HuH-7.5 (cell line): ENCODE measurements at regions not wholly inside any gene's neighbourhood (a gene's known extent, or its start where the extent isn't known, plus 50 kb on each side); places are given as distances from the start of the nearest gene placed in this dataset.

Experiments used
- DNase-seq: peaks from one replicate; pipeline ENCODE4 v3.0.0; 2011; ENCODE audit warnings: low spot score

DNA sequence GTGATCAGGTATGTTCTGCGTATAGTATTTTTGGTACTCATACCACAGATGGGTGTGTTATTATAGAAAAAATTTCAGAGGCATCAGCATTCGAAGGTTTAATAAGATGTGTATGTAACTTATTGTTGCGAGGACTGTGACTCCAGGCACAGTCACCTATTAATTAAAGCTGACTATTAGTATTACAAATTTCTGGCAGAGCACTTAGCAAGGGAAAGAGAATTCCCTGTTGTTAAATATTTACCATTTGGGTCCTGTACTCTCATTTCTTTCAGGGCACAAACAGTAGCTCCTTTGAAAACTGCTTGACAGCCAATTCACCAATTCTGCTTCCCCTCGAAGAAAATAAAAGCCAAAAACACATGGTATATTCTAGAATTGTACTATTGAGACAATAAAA lies 653.8 kb downstream of the ELAVL2 start:
- DNase-seq, result no peak

DNA sequence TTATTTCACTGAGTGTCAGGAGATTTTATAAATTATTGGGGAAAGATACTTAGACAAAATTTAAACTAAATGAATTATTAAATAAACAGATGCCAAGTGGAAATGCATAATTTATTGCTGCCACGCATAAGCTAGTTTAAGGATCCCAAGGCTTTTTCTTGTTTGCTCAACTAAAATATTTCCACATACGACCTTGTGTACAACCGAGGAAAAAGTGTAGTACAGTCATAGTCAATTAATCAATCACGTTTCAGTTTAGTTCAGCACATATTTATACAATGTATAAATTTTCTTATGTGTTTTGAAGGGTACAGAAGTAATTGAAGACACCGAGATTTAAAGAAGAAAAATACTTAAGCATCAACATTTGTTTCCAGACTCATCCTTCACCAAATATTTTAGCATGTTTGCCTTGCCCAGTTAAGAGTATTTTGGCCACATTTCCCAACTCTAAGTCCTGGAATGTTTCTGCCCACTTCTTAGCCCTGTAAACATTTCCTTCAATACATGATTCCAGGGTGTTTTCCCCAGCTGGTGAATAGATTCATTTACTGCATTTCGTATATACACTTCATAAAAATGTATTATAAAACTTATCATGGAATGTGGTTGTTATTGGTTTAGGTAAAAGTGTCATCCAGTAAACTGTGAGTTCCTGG lies 652.9 kb downstream of the ELAVL2 start:
- DNase-seq, result no peak

DNA sequence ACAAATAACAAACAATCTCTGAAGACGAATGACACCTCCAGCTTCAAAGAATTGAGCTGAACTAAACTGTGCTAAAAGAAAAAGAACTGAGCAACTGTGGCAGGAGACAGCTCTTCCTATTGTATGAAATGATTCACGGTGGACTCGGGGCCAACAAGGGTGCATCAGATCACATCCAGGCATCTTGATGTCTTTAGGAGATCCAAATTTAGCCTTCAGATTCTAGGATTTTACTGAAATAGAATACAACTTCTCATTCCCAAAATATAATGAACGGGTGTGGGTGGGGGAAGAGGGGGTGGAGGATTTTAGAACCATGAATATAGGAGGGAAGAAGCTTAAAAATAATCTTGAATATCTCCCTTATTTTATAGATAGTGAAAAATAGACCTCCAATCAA lies 631.8 kb downstream of the ELAVL2 start:
- DNase-seq, result no peak

DNA sequence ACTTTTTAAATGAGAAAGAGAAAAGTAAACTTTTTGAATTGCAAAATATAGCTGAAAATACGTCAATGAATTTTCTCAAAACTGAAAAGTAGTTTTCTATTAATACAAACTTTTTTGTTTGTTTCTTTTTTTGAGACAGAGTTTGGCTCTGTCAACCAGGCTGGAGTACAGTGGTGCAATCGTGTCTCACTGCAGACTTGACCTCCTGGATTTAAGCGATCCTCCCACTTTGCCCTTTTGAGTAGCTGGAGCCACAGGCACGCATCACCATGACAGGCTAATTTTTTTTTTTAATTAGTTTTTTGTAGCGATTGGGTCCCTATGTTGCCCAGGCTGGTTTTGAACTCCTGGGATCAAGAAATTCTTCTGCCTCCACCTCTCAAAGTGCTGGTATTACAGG lies 610.4 kb downstream of the ELAVL2 start:
- no peak for DNase-seq

DNA sequence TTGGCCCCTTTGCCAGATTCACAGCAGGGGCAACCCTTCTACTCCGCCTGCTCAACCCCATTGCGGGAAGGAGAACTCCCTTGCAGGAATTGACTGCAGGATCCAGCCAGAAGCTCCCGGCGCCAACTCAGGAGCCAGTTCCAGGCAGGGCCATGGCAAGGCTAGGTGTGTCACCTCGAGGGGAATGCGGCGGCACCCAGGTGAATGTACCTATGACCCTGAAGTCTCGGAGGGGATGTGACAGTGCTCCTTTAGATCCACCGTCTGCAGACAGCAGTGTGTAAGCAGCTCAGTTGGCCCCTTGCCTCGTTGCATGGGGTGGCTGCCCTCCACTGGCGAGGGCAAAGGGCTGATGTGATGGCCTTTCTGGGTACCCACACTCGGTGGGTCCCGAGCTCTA lies 606.6 kb downstream of the ELAVL2 start:
- no peak for DNase-seq

DNA sequence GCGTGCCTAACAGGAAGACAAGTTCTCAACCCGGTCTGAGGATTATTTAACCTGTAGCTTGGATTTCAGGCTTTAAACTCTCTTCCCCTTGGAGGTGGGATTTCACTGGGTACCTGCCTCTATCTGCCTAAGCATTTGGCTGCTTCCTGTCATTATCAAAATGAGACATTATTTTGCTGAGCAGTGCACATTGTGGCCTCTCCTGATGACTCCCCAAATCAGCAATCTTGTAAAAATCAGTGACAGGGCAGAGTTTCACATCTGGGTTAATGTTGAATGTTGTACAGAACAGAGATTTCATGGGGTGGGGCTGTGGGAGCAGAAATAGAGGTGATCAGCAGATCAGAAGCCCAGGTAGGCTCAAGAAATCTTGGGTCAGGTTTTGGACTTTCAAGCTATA lies 605.9 kb downstream of the ELAVL2 start:
- DNase-seq, result no peak

DNA sequence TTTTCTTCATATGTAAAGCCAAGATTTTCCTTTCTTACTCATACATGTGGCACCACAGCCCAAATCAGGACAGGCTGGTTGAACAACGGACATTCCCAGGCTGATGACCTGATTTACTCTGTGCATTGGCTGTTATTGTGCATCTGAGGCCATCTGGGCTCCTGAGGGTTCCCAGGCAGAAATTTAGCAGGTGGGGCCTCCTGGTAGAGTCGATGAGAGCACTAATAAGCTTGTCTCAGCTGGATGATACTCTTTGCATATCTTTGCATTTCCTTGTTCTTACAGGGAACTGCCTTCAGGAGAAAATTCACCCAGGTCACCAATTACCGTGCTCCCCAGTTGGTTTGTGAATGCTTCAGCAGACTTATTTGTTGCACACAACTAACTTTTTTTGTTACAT lies 605.1 kb downstream of the ELAVL2 start:
- no peak for DNase-seq

DNA sequence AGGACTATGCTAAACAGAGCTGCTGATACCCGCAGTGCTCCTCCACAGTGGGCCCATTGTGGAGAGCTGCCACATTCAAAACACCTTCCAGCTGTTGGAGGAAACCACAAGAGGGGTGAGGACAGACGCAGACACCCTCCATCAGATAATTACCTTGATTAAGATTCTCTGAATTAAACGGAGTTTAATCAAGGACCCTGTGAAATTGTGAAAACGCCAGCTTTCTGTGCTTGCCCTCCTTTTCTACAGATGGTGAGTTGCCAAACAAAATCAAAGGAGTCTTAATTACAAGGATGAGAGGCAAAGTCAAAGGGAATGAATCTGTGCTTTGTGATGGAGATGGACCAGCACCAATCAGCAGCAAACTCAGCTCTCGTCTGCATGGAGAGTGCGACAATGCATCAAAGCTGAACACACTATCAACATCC lies 596.1 kb downstream of the ELAVL2 start:
- no peak for DNase-seq

DNA sequence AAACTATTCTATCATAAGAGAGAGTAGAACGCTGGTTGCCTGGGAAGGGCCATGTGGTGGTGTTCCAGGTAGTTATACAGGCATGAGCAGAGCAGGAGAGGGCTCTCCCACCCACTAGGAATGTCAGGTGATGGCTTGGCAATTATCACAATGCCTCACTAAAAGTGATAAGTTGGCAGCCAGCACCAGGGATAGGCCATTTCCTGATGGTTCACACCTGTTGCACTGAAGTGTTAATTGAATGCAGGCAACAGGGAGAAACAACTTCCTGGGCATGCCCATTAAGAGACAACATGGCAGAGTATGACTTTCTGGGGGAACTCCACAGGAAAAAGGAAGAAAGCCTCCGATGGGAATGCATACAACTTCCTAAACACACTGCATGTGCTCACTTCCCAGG lies 593.2 kb downstream of the ELAVL2 start:
- no peak for DNase-seq

DNA sequence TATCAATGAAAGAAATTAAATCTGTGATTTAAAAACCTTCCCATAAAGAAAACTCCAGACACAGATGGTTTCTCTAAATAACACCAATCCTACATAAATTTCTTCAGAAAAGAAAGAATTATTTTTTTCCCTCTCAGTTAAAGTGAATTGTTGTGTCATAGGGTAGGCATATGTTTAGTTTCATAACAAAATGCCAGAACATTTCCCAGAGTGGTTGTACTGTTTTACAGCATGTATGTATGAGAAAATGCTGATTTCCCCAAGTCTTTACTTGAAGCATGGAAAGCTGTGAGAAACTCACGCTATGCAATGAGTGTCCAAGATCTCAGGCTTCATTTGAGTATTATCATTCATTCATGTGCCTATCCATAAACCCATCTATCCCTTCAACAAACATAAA lies 582.5 kb downstream of the ELAVL2 start:
- DNase-seq, result no peak

DNA sequence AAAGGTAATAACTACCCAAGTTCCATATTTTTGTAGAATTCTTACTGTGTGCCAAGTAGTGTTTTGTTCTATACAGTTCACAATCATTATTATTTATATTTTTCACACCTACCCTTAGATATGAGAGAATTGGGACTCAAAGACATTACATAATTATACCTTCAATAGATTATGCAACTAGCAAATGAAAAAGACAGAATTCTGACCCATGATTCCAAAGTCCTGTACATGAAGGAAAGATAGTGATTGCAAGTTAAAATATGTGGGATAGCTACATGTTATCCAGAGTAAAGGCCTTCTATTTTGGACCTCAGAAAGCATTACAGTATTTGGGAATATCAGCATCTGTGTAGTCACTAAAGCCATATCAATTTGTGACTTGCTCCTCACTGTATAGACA lies 581.0 kb downstream of the ELAVL2 start:
- no peak for DNase-seq

DNA sequence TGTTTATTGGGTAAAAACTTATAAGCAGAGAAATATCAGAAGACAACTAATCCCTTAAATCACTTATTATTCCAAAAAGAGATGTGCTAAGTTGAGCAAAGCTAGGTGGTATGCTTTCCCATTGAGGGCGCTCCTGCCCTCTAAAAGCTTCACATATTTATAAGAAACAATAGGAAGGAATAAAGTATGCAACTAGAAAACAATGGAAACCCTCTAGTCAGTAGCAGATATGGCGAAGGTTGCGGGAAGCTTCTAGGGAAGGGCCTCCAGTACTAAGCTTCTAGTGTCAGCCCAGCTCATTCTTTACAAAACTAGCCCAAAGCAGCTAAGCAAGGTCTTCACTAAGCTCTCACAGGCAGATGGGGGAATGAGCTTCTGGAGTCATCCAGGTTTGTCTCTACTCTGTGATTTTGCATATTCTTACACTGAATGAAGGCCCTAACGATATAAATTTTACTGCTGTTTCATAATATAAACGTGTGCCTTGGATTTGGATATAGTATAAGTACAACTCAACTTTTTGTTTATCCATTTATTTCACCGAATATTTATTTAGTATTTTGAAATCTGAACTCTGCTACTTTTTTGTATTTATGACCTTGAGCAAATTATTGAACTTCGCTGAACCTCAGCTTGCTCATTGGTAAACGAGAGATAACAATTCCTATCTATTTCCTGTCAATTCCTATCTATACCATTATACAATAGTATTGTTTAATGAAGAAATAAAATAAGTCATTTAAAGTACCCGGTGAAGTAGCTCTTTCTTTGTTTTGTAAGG lies 571.4 kb downstream of the ELAVL2 start:
- DNase-seq, result no peak

DNA sequence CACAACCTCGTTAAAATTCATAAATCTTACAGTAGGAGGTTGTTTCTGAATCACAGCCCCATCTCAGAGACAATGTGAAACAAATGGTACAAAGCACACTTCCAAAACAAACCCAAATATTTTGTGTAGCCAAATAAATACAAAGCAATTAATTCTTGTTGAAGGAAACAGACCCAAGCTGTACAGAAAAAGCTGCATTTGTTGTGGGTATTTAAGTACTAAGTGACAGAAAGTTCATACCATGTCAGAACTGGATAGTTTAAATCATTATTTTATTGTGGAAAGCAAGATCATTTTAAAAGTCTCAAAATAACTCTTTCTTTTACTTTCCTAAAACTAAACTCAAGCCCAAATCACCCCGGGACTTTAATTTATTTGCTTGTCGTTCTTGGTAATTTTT lies 570.7 kb downstream of the ELAVL2 start:
- DNase-seq, result no peak

DNA sequence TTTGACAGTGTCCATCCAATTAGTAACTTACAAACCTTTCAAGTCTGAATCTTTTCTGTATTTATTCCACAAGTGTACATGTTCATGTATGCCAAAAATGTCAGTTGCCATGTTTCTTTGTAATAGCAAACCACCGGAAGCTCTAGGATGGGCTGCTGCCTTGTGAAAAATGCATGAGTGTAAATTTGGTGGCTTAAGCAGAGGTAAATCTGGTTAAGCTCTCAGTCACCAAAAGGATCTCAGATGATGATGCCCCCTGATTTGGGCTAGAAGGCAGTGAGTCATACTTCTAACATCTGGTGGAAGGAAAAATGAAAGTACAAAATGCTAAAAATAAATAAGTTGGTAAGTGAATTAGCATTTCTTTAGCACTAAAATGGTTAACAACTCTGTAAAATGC lies 567.5 kb downstream of the ELAVL2 start:
- no peak for DNase-seq

DNA sequence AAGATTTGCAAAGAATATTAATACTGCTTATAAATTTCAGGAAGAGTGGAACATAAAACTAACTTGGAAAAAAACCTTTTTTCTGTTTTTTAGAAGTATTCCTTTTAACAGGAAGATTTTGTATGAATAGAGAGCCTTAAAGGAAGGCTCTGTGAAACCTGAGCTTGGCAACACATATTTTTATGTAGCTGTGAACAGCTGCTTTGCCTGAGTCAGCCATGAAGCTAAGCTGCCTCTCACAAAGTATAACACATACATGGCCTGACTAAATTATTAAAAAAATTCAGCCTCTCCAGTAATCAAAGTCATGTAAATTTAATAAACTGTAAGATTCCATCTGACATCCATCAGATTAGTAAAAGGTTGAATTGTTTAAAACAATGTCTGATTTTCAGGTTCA lies 547.5 kb downstream of the ELAVL2 start:
- DNase-seq, result no peak

DNA sequence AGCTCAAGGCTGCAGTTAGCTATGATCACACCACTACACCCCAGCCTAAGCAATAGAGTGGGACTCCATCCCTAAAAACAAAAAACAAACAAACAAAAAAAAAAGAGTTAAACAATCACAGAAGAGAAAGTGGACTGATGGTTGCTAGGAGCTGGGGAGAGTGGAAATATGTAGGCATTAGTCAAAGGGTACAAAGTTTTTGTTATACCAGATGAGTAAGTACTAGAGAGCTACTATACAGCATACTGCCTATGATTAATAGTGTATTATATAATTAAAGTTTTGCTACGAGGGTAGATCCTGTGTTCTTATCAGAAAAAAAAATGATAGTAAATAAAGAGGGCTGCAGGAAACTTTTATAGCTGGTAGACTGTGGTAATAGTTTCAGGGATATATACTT lies 538.6 kb downstream of the ELAVL2 start:
- DNase-seq, result no peak

DNA sequence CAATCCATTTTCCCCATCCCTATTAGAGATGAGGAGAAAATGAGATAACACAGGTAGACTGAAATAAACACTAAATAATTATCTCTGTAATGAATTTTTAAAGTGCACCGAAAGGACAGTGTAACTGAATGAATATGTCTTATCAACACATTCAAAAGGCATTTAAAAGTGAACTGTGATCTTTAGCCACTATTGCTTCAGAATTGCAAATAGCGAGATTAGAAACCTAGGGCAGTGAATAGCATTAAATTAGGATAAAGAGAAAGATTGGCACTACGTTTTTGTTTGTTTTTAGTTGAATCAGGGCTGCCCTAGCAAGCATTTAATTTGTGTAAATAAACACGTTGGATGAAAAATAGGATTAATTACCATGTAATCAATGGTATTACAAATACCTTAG lies 537.5 kb downstream of the ELAVL2 start:
- DNase-seq, result no peak

DNA sequence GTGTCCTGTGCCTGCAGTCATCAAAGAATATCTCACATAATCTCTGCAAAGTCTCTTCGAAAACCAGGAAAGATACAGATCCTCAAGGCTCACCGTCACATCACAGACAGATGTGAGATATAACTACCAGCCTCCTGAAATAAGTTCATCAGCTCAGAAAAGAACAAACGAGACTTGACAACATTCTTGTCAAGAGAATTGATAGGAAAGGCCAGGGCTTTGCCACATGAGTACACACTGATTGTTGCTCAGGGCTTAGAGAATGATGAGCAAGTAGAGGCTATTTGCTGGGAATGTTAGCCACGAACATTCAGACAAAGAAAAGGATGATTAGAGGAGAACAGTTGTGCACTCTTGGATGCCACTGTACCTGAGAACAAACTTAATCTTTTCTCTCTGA lies 535.1 kb downstream of the ELAVL2 start:
- no peak for DNase-seq

DNA sequence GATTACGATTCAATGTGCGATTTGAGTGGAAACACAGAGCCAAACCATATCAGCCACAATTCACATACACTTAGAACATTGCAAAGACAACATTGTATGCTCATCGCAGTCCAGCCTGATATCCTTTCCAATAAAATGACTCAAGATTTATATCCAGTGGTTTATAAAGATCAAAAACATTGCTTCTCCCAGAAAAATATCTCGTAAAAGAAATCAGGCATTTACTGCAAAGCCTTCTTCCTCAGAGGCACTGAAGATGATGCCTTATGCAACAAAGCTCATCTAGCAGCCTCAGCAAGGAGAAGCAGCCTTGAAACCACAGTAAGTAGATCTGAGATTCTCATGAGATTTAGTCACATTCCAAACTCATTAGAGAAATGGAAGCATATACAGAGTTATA lies 523.8 kb downstream of the ELAVL2 start:
- DNase-seq, result no peak

DNA sequence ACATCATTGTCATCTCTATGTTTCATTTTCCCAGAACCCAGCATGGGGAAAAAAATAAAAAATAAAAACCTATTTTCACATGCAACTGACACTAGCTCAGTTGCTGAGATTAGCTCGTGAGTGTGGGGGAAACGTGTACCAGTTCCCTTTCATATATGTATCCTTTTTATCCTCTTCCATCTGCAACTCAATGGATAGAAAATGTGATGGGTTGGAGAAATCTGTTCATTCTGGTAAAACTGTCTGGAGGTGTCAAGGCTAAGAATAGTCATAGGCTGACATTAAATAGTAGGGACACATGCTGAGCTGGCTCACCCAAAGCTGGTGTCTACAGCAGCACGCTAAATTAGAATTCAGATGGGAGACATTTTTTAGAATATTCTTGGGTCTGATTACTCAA lies 519.3 kb downstream of the ELAVL2 start:
- no peak for DNase-seq

DNA sequence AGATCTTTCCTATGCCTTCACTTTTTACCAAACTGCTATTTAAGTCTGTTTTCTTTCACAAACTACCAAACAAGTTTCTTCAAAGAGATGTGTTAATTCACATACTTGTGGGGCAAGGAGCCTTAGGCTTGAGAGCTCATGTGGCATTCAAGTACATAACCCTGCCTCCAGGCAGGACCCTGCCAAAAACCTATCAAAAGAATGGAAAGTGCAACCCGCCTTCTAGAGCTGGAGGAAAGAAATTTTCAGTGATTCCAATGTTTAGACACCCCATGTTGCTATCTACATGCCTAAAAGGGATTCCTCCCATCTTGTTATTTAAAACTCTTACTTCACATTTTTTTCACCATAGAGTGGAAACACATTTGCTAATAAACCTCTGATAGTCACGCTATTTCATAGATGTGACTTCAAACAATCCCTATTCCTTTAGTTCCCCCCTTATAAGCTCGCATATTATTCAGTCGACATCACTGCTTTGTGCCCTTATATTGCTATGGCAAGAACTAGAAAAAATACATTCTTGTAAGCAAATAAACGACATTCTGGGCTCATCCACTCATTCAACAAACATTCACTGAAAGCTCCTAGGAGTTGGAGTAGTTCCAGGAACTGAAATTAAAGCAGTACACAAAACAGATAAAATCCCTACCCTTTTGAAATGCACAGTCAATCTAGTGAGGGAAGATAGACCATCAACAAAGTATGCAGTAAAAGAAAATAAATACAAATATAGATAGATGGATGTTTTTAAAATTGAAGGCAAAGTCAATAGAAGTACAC lies 518.1 kb downstream of the ELAVL2 start:
- DNase-seq, result no peak

DNA sequence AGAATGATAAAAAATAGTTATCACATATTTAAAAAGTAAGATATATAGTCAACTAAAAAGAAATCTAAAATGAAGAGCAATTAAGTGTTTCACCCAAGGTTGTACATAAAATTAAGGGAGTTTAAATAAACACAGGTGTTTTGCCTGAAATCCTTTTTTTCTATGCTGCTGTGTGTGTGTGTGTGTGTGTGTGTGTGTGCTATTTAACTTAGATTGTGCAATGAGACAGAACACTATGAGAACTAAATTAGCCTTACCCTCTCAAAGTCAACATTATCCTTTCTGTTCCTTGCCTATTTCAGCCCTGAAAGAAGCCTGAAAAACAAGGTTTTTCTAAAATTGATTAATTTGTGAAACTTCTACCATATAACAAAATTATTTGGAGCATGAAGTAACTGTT lies 516.2 kb downstream of the ELAVL2 start:
- no peak for DNase-seq

DNA sequence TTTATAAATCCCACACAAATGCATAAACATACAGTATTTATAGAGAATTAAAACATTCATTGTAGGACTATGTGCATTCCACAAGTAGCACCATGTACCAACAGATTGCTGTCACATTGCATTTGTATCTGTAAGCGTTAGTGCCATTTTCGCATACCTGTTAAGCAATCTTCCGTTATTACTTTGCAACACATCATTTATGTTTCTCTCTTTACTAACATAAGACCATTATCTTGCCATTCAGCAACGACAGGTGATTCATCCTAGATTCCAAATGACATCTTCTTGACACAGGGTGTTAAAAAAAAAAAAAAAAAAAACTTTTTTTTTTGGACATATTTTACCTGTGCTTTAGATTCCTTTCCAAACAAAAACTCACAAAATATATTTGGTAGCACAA lies 511.8 kb downstream of the ELAVL2 start:
- no peak for DNase-seq
